HEK293 (cell line): ENCODE measurements at regions not wholly inside any gene's neighbourhood (a gene's known extent, or its start where the extent isn't known, plus 50 kb on each side); places are given as distances from the start of the nearest gene placed in this dataset.

Source experiments
- CTCF ChIA-PET: fragments of 350-600 bp; formaldehyde crosslinking; extraction: SDS; loops from one replicate; lab custom pipeline; 2021; ENCODE audit warnings: antibody characterized with exemption; lab: Yijun Ruan, JAX
- POLR2A ChIA-PET: fragments of 300-600 bp; formaldehyde crosslinking; extraction: SDS; loops from one replicate; lab custom pipeline; 2020; ENCODE audit warnings: antibody characterized with exemption, inconsistent platforms; lab: Yijun Ruan, JAX
- H3K27ac ChIP-seq: fragments of 200-500 bp; sonication (Bioruptor generic); 2 replicates; pipeline ENCODE4 v1.5.1; 2014; ENCODE audit warnings: low read depth, low read length, control low read depth, inconsistent platforms; ENCODE audit errors: extremely low read depth
- H3K36me3 ChIP-seq, 2 experiments: fragments of 200-500 bp in 1 of 2; sonication (Bioruptor generic) in 1 of 2; 1 replicate in 1 of 2; 2 replicates in 1 of 2; pipeline ENCODE4 v1.5.1; 2014 to 2017; ENCODE audit warnings: inconsistent platforms in 2 of 2, low read length in 2 of 2; ENCODE audit not compliant: control insufficient read depth in 2 of 2, insufficient read depth in 1 of 2
- H3K4me1 ChIP-seq: fragments of 200-500 bp; sonication (Bioruptor generic); 2 replicates; pipeline ENCODE4 v1.5.1; 2014; ENCODE audit warnings: mild to moderate bottlenecking, low read length, inconsistent platforms; ENCODE audit not compliant: control insufficient read depth, insufficient read depth
- H3K4me3 ChIP-seq: 2 replicates; pipeline ENCODE4 v1.5.1; 2011; ENCODE audit warnings: low read depth, mild to moderate bottlenecking, control low read depth, low read length, moderate library complexity
- H3K9me3 ChIP-seq: fragments of 200-500 bp; sonication (Bioruptor generic); 2 replicates; pipeline ENCODE4 v1.5.1; 2014; ENCODE audit warnings: low read depth, low read length, inconsistent platforms; ENCODE audit not compliant: control insufficient read depth, insufficient read depth
- ELK4 ChIP-seq: IDR thresholded peaks from 2 replicates; pipeline ENCODE4 v1.6.1; 2011; ENCODE audit warnings: mild to moderate bottlenecking, low read depth, low read length, borderline replicate concordance
- KLF16 ChIP-seq: fragments of 450-650 bp; formaldehyde crosslinking; IDR thresholded peaks from 2 replicates; pipeline ENCODE4 v1.5.1; 2017; ENCODE audit warnings: missing biosample characterization, missing genetic modification characterization
- PATZ1 ChIP-seq: fragments of 450-650 bp; formaldehyde crosslinking; IDR thresholded peaks from 2 replicates; pipeline ENCODE4 v1.5.1; 2016; ENCODE audit warnings: missing biosample characterization, missing genetic modification characterization
- SCRT2 ChIP-seq: fragments of 450-650 bp; formaldehyde crosslinking; IDR thresholded peaks from 2 replicates; pipeline ENCODE4 v1.5.1; 2016; ENCODE audit warnings: missing biosample characterization, missing genetic modification characterization
- ZBTB20 ChIP-seq: fragments of 450-650 bp; formaldehyde crosslinking; IDR thresholded peaks from 2 replicates; pipeline ENCODE4 v1.5.1; 2016; ENCODE audit warnings: missing biosample characterization, missing genetic modification characterization
- ZNF121 ChIP-seq: fragments of 450-650 bp; formaldehyde crosslinking; IDR thresholded peaks from 2 replicates; pipeline ENCODE4 v1.5.1; 2016; ENCODE audit warnings: missing biosample characterization, missing genetic modification characterization
- ZNF19 ChIP-seq: fragments of 450-650 bp; formaldehyde crosslinking; IDR thresholded peaks from 2 replicates; pipeline ENCODE4; 2016; ENCODE audit warnings: missing biosample characterization, missing genetic modification characterization, low read depth
- ZNF350 ChIP-seq: fragments of 450-650 bp; formaldehyde crosslinking; IDR thresholded peaks from 2 replicates; pipeline ENCODE4 v1.5.0; 2017; ENCODE audit warnings: missing biosample characterization, mild to moderate bottlenecking, missing genetic modification characterization
- ZNF398 ChIP-seq: fragments of 450-650 bp; formaldehyde crosslinking; IDR thresholded peaks from 2 replicates; pipeline ENCODE4 v1.5.1; 2017; ENCODE audit warnings: missing biosample characterization, missing genetic modification characterization
- ZNF426 ChIP-seq: fragments of 450-650 bp; formaldehyde crosslinking; IDR thresholded peaks from 2 replicates; pipeline ENCODE4 v1.5.1; 2017; ENCODE audit warnings: missing biosample characterization, missing genetic modification characterization, mild to moderate bottlenecking, inconsistent platforms, moderate library complexity
- ZNF549 ChIP-seq: fragments of 450-650 bp; IDR thresholded peaks from 2 replicates; pipeline ENCODE4 v1.5.1; 2018; ENCODE audit warnings: missing biosample characterization, missing genetic modification characterization, mild to moderate bottlenecking, inconsistent platforms, moderate library complexity
- ZNF692 ChIP-seq: fragments of 450-650 bp; formaldehyde crosslinking; IDR thresholded peaks from 2 replicates; pipeline ENCODE4 v1.5.1; 2016; ENCODE audit warnings: missing biosample characterization, missing genetic modification characterization
- ZNF707 ChIP-seq: fragments of 450-650 bp; formaldehyde crosslinking; IDR thresholded peaks from 2 replicates; pipeline ENCODE4 v1.5.1; 2016; ENCODE audit warnings: missing biosample characterization, missing genetic modification characterization
- ZNF830 ChIP-seq: fragments of 450-650 bp; IDR thresholded peaks from 2 replicates; pipeline ENCODE4 v1.5.0; 2018; ENCODE audit warnings: missing biosample characterization, missing genetic modification characterization, low read depth, mild to moderate bottlenecking, moderate library complexity

- TF ChIP-seq ZNF19 (tag by site-specific recombination) (no peak), ZNF549 (tag by site-specific recombination) (no peak), ZNF692 (tag by site-specific recombination) (peak; percentile 85)
These were observed 111.6 kb downstream of the DHX15 start (continued) for GRCh38 chr4:24472514-24473308.

- POLR2A ChIA-PET, result no interaction called here
- CTCF ChIA-PET, result no interaction called here
These were observed 112.2 kb downstream of the DHX15 start for GRCh38 chr4:24472161-24472510.

More at GRCh38 chr4:24472161-24472510, 112.2 kb downstream of the DHX15 start:
- H3K36me3 ChIP-seq, result no peaks in the 10 kb centered on the region
- no peak overlapping the region; the same call in 1 of the 2 replicates for H3K27ac ChIP-seq
- peak overlapping the region; percentile 58 for H3K4me3 ChIP-seq
- no peaks in the 10 kb centered on the region for H3K9me3 ChIP-seq
- no peaks in the 10 kb centered on the region; the same call in 1 of the 2 replicates for H3K4me1 ChIP-seq
- TF ChIP-seq ZNF707 (tag by site-specific recombination) (no peak), KLF16 (tag by site-specific recombination) (no peak), ZNF830 (tag by site-specific recombination) (no peak), SCRT2 (tag by site-specific recombination) (no peak), PATZ1 (no peak), ZNF398 (no peak), ELK4 (no peak), ZNF121 (tag by site-specific recombination) (no peak), ZBTB20 (no peak), ZNF426 (tag by site-specific recombination) (no peak), ZNF350 (tag by site-specific recombination) (no peak)
- TF ChIP-seq, all 188 proteins: peak for 0
